HCT116 (cell line): ENCODE measurements at regions not wholly inside any gene's neighbourhood (a gene's known extent, or its start where the extent isn't known, plus 50 kb on each side); places are given as distances from the start of the nearest gene placed in this dataset.

Experiments
- CTCF ChIP-seq, 3 experiments: fragments of 200-600 bp in 1 of 3; sonication (generic) in 1 of 3; IDR thresholded peaks in 2 of 3; conservative IDR thresholded peaks in 1 of 3; 2 replicates each; pipeline ENCODE4 v1.5.1; 2012 to 2017; ENCODE audit warnings: low read depth in 2 of 3, low read length in 2 of 3, antibody characterized with exemption in 1 of 3, borderline replicate concordance in 1 of 3, control low read depth in 1 of 3, mild to moderate bottlenecking in 1 of 3, mixed read lengths in 1 of 3, mixed run types in 1 of 3, moderate library complexity in 1 of 3; ENCODE audit not compliant: insufficient read depth in 1 of 3
- EZH2 ChIP-seq: fragments of 200-600 bp; sonication (generic); IDR thresholded peaks from 2 replicates; pipeline ENCODE4 v1.6.1; 2017; ENCODE audit warnings: antibody characterized with exemption, mixed run types
- EZH2phosphoT487 ChIP-seq: fragments of 200-600 bp; IDR thresholded peaks from 2 replicates; pipeline ENCODE4 v1.6.1; 2018; ENCODE audit warnings: antibody characterized with exemption, borderline replicate concordance
- MAX ChIP-seq: IDR thresholded peaks from 2 replicates; pipeline ENCODE4 v1.6.1; 2012
- POLR2A ChIP-seq: IDR thresholded peaks from 2 replicates; pipeline ENCODE4 v1.7.0; 2011; ENCODE audit warnings: borderline replicate concordance; ENCODE audit not compliant: insufficient read depth, insufficient read length; ENCODE audit errors: extremely low read depth
- POLR2AphosphoS5 ChIP-seq: IDR thresholded peaks from 2 replicates; pipeline ENCODE4 v1.6.1; 2011; ENCODE audit warnings: mild to moderate bottlenecking, low read depth, low read length, moderate library complexity
- SIN3A ChIP-seq: IDR thresholded peaks from 2 replicates; pipeline ENCODE4 v1.6.1; 2012; ENCODE audit warnings: low read depth
- SP1 ChIP-seq: IDR thresholded peaks from 2 replicates; pipeline ENCODE4 v1.6.1; 2012; ENCODE audit warnings: low read depth
- SRF ChIP-seq: IDR thresholded peaks from 2 replicates; pipeline ENCODE4 v1.6.1; 2012; ENCODE audit warnings: low read depth
- ZNF274 ChIP-seq: fragments of 200-500 bp; sonication (Bioruptor generic); IDR thresholded peaks from 2 replicates; pipeline ENCODE4 v1.6.1; 2014; ENCODE audit warnings: mild to moderate bottlenecking, low read depth, low read length, inconsistent platforms

GRCh38 chr3:24588629-24589512, 94.2 kb upstream of the THRB start:
- TF ChIP-seq CTCF (IDR thresholded peaks at IDR 0.05 in 2 of 3, conservative IDR thresholded peaks at IDR 0.05 in 1 of 3; ENCODE audit: borderline replicate concordance in 1 of 3, insufficient read depth in 1 of 3, low read depth in 2 of 3, low read length in 2 of 3) (no peak), SIN3A (no peak), MAX (no peak), EZH2 (no peak), POLR2A (no peak), SP1 (no peak), POLR2AphosphoS5 (no peak), SRF (no peak), EZH2phosphoT487 (no peak), ZNF274 (no peak)
